Left lung (tissue), 4 donors: ENCODE measurements at regions not wholly inside any gene's neighbourhood (a gene's known extent, or its start where the extent isn't known, plus 50 kb on each side); places are given as distances from the start of the nearest gene placed in this dataset.
"Not testable (repeated sequence)": the region's sequence is repeated elsewhere in the genome, so short reads cannot be mapped to it uniquely, and the experiment has no call there.

ENCODE experiments used
- ATAC-seq: fragments of 200-7000 bp; cut with Tn5 transposase; one replicate; pipeline ENCODE4 v1.9.1; 2020; ENCODE audit warnings: moderate library complexity
- DNase-seq, 4 donors: peaks; one replicate each; pipeline ENCODE4 v3.0.0-alpha.2; 2013 to 2020
- H3K27ac ChIP-seq, 2 donors: fragments of 200-600 bp; sonication (generic) in 1 of 2; one replicate each; pipeline versions ENCODE4 v1.5.0 to v1.8.0; 2020 to 2021
- H3K27me3 ChIP-seq, 2 donors: fragments of 200-600 bp; sonication (generic) in 1 of 2; one replicate each; pipeline versions ENCODE4 v1.5.0 to v1.8.0; 2020 to 2021
- H3K36me3 ChIP-seq, 2 donors: fragments of 200-600 bp; sonication (generic) in 1 of 2; one replicate each; pipeline versions ENCODE4 v1.5.0 to v1.8.0; 2020 to 2021
- H3K4me1 ChIP-seq, 2 donors: fragments of 200-600 bp; one replicate each; pipeline ENCODE4 v1.8.0; 2021
- H3K4me3 ChIP-seq, 2 donors: fragments of 200-600 bp; sonication (generic) in 1 of 2; one replicate each; pipeline versions ENCODE4 v1.5.0 to v1.8.0; 2020 to 2021; ENCODE audit warnings: mild to moderate bottlenecking in 1 of 2
- H3K9me3 ChIP-seq, 2 donors: fragments of 200-600 bp; sonication (generic) in 1 of 2; one replicate each; pipeline versions ENCODE4 v1.5.0 to v1.8.0; 2020 to 2021
- CTCF ChIP-seq, 2 donors: fragments of 200-600 bp; sonication (generic) in 1 of 2; IDR thresholded peaks; one replicate each; pipeline versions ENCODE4 v1.5.0 to v1.8.0; 2021; ENCODE audit warnings: antibody characterized with exemption in 2 of 2
- intact Hi-C, 2 donors: fragments of 100-400 bp; cut with DNase I; formaldehyde crosslinking; loops; one replicate each; pipeline versions ENCODE4 v1.11.2 to v1.14.2; 2022
- donor health status: DM: no; HTN: yes; CAD: no.
- donor health status: DM: no; HTN: no; CAD: no.

GRCh38 chr6:74891349-74891831 lies 314.5 kb downstream of the COL12A1 start:
- no peaks in the 10 kb centered on the region for H3K4me1 ChIP-seq
- ATAC-seq (peak; percentile 33), DNase-seq (peak in 2 of 4 donors; percentile 80 to 86)
- no peaks in the 10 kb centered on the region for H3K36me3 ChIP-seq
- no peak overlapping the region for H3K27ac ChIP-seq
- no peaks in the 10 kb centered on the region for H3K9me3 ChIP-seq
- TF ChIP-seq CTCF (IDR thresholded peaks at IDR 0.05) = no peak
- intact Hi-C loops = no loop called here
- H3K4me3 ChIP-seq = no peak overlapping the region
- H3K27me3 ChIP-seq = no peaks in the 10 kb centered on the region

- no peaks in the 10 kb centered on the region for H3K36me3 ChIP-seq
- ATAC-seq (no peak), DNase-seq (no peak)
- H3K27me3 ChIP-seq = no peaks in the 10 kb centered on the region
- no peak for TF ChIP-seq CTCF (IDR thresholded peaks at IDR 0.05)
- no peaks in the 10 kb centered on the region for H3K4me1 ChIP-seq
- intact Hi-C loops = no loop called here
- no peaks in the 10 kb centered on the region for H3K9me3 ChIP-seq
- no peak overlapping the region for H3K27ac ChIP-seq
- no peak overlapping the region for H3K4me3 ChIP-seq
Observed at GRCh38 chr6:74889635-74890034, 316.2 kb downstream of the COL12A1 start.

GRCh38 chr6:74888741-74889140 lies 317.1 kb downstream of the COL12A1 start:
- H3K27ac ChIP-seq, H3K9me3 ChIP-seq, ATAC-seq, H3K4me3 ChIP-seq, H3K4me1 ChIP-seq, intact Hi-C loops, H3K36me3 ChIP-seq, H3K27me3 ChIP-seq: not testable (repeated sequence)
- DNase-seq = peak in 1 of 4 donors; percentile 47

GRCh38 chr6:74879976-74880375 lies 325.9 kb downstream of the COL12A1 start:
- ATAC-seq (no peak), DNase-seq (no peak)
- H3K4me3 ChIP-seq = no peak overlapping the region
- no peaks in the 10 kb centered on the region for H3K9me3 ChIP-seq
- no peaks in the 10 kb centered on the region for H3K36me3 ChIP-seq
- no peaks in the 10 kb centered on the region for H3K4me1 ChIP-seq
- no peak overlapping the region for H3K27ac ChIP-seq
- no peak for TF ChIP-seq CTCF (IDR thresholded peaks at IDR 0.05)
- no peaks in the 10 kb centered on the region for H3K27me3 ChIP-seq
- intact Hi-C loops = no loop called here

- Histone ChIP-seq H3K4me1 (no peaks in the 10 kb centered on the region), H3K9me3 (no peaks in the 10 kb centered on the region), H3K27ac (no peak overlapping the region), H3K27me3 (no peaks in the 10 kb centered on the region), H3K36me3 (no peaks in the 10 kb centered on the region), H3K4me3 (no peak overlapping the region)
- ATAC-seq (peak; percentile 33), DNase-seq (no peak)
- intact Hi-C loops = no loop called here
- TF ChIP-seq CTCF (IDR thresholded peaks at IDR 0.05) = no peak
Observed at GRCh38 chr6:74879234-74879633, 326.6 kb downstream of the COL12A1 start.

- H3K4me3 ChIP-seq = no peak overlapping the region
- TF ChIP-seq CTCF (IDR thresholded peaks at IDR 0.05) = no peak
- no peak for ATAC-seq
- intact Hi-C loops = no loop called here
- H3K4me1 ChIP-seq = no peaks in the 10 kb centered on the region
- peaks cover 0 to 8% of the 10 kb centered on the region in 2 donors for H3K9me3 ChIP-seq
- H3K36me3 ChIP-seq = no peaks in the 10 kb centered on the region
- H3K27ac ChIP-seq = no peak overlapping the region
- no peak for DNase-seq
- no peaks in the 10 kb centered on the region for H3K27me3 ChIP-seq
Observed at GRCh38 chr6:74875193-74875592, 330.7 kb downstream of the COL12A1 start.
